ENCODE measurements at regions not wholly inside any gene's neighbourhood (a gene's known extent, or its start where the extent isn't known, plus 50 kb on each side); places are given as distances from the start of the nearest gene placed in this dataset.
"Not testable (repeated sequence)": the region's sequence is repeated elsewhere in the genome, so short reads cannot be mapped to it uniquely, and the experiment has no call there.

GRCh38 chr4:180240670-180241069, 2002.5 kb upstream of the TENM3 start:
- no peak for DNase-seq (ENCODE audit: low read depth in 2 of 2)

DNA sequence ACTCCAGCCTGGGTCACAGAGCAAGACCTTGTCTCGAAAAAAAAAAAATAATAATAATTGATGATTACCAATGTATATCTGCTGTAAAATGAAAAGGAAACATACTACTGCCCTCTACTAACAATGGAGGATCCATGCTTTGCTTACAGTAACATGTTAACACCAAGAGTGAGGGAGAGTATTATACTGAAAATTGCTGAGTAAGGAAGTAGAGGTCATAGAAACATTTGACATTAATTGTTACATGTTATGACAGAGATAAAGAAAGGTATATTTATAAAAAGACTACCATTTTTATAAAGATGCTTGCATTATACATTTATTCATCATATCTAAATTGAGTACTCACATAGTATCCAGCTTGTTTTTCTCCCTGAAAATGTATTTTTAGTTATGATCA, 1989.8 kb upstream of the TENM3 start:
- DNase-seq (ENCODE audit: low read depth in 2 of 2) = no peak

DNA sequence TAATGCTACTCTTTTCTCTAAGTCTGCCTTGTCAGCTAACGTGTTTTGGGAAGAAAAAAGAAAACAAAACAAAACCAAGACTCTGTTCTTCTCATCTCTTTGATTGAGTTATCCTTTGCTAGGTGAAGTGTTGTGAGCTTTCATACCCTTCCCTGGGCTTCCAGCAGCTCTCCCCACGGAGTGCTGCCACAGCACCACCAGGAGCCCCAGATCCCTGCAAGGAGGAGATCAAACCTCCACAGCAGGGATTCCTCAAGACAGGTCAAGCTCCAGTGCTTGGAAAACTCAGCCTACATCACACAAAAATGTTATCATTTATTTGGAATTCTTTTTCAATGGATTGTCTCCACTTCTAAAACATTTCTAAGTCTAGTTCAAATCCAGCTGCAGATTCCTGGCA, 1981.9 kb upstream of the TENM3 start:
- DNase-seq (ENCODE audit: low read depth in 2 of 2) = no peak

- DNase-seq (ENCODE audit: low read depth in 2 of 2) = no peak
Measured at GRCh38 chr4:180280076-180280475, 1963.1 kb upstream of the TENM3 start.

DNA sequence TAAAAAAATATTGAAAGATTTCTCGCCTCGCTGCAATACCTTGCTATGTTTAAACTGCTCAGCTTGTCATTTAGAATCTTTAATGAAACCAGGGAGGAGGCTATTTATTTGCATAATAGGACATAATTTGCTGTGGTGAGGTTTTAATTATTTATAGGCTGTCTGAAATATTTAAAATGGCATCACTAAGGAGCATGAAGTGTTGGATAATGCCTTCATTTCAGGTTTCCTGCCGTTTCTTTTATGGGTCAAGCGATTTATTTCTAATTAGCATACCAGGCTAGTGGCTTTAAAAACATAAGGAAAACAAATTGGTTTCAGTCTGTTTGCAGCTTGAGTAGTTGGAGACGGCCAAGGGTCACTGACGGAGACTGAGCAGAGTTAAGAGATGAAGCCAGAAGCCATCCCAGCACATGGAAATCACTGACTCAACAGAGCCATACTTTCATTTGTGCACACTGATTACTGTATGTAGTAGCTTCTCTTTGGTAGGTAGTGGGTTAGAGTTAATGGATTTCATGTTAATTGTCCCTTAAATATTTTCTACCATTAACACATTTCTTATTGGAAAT, 1962.4 kb upstream of the TENM3 start:
- no peak for DNase-seq (ENCODE audit: low read depth in 2 of 2)

GRCh38 chr4:180281724-180282123, 1961.5 kb upstream of the TENM3 start:
- DNase-seq (ENCODE audit: low read depth in 2 of 2) = no peak

- no peak for DNase-seq (ENCODE audit: low read depth in 2 of 2)
Measured at GRCh38 chr4:180284267-180284666, 1958.9 kb upstream of the TENM3 start.

DNA sequence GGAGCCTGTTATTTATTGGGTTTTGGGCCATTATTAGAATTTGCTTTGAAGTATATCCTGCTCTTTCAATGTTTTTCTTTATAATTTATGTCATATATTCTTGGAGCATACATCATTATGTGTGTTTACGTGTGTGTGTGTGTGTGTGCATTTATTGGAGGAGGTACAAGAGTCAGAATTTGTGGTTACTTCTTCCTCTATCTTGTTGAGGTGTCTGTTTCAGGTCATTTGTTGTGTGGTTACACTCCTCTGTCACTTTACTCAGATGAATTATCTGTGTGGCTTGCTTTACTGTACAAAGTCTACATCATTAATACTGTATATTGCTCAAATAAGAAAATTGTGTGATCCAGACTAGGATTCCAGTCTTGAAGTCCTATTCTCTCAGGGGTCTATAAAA, 1957.4 kb upstream of the TENM3 start:
- no peak for DNase-seq (ENCODE audit: low read depth in 2 of 2)

GRCh38 chr4:180292339-180292738, 1950.9 kb upstream of the TENM3 start:
- no peak for DNase-seq (ENCODE audit: low read depth in 2 of 2)

DNA sequence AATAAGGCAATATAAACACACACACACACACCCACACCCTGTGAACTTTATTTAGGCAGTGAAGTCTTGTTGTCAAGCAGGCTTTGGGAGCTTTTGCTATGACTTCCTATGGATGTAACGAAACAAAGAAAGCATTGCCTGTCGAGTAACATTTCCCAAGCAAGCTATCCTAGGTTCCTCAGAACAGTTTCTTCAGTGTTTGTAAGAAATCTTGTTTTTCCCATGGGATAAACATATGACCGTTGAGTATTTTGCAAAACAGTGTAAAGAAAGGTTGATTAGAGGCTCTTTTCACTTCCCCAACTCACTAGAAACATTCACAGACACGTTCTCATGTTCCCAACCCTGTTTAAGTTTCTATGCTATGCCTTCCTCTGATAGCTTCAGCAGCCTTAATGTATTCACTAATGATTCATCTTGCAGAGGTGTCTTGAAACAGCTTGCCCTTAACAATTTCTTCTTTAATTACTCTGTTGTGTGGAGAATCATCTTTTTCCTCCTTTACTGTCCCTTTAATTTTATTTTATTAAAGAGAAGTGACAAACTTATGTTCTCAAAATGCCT, 1947.1 kb upstream of the TENM3 start:
- no peak for DNase-seq (ENCODE audit: low read depth in 2 of 2)

- no peak for DNase-seq (ENCODE audit: low read depth in 2 of 2)
Measured at GRCh38 chr4:180304321-180304720, 1938.9 kb upstream of the TENM3 start.

DNA sequence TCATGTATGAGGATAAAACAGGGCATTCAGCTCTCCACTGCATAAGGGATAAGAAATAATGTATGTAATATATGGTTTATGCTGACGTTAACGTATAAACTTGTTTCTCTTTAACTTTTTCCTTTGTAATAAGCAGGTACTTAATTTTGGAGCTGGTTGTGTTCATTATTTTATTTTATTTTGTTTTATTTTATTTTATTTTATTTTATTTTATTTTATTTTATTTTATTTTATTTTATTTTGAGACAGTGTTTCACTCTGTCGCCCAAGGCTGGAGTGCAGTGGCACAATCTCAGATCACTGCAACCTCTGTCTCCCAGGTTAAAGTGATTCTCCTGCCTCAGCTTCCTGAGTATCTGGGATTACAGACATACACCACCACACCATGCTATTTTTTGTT, 1932.6 kb upstream of the TENM3 start:
- no peak for DNase-seq (ENCODE audit: low read depth in 2 of 2)

GRCh38 chr4:180314972-180315371, 1928.2 kb upstream of the TENM3 start:
- DNase-seq (ENCODE audit: low read depth in 2 of 2) = no peak

DNA sequence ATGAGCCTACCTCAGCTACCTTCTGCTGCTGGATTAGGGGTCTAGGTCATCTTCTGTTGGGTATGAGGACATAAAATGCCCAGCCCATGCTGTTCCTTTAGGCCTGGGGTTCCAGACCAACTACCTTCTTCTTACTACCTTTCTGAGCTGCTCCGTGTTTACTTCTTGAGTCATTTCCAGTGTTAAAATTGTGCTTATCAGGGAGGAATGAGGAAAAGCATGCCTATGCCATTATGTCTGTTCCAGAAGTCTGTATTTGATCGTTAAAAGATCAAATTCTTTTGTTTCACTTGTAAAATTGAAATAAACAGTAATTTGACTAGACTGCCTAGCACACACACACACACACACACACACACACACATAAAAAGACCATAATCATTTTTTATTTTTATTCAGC, 1912.7 kb upstream of the TENM3 start:
- DNase-seq (ENCODE audit: low read depth in 2 of 2) = no peak

DNA sequence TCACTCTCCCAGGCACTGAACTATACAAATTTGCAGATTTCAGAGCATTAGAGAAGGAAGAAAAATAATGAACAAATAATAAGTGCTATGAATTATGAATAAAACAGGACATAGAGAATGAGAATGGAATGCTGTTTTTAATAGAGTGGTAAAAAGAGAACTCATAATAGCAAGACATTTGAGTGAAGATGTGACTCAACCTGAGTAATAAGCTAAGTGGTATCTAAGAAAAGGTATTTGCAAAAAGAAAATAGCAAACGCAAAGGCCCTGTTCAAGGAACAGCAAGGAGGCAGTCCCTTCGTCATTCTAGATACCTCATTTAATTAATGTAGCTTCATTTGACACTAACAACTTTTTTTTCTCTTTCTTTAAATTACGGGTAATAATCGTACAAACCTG, 1910.0 kb upstream of the TENM3 start:
- no peak for DNase-seq (ENCODE audit: low read depth in 2 of 2)

- peak; percentile 55 to 56 for DNase-seq (ENCODE audit: low read depth in 2 of 2)
Measured at GRCh38 chr4:180335566-180335965, 1907.6 kb upstream of the TENM3 start.

- DNase-seq (ENCODE audit: low read depth in 2 of 2) = no peak
Measured at GRCh38 chr4:180336494-180337090, 1906.6 kb upstream of the TENM3 start.

- DNase-seq (ENCODE audit: low read depth in 2 of 2) = no peak
Measured at GRCh38 chr4:180341926-180342325, 1901.3 kb upstream of the TENM3 start.

DNA sequence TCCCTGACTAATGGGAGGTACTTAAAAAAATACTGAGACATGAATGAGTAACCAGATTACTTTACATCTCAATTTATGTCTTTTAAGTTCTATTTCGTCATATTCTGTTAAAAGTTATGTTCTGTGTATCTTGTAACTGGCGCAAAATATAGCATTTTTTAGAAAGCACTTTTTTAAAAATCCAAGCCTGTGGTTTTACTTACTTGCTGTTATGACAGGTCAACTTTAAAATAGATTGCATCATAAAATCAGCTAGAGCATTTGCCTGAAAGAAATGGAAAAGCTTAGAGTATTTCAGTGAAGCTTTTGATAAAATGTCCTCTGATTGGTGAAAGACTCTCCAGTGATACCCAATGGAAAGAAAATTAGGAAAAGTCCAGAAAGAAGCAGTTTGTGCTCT, 1892.3 kb upstream of the TENM3 start:
- DNase-seq (ENCODE audit: low read depth in 2 of 2) = peak; percentile 28 to 47

DNA sequence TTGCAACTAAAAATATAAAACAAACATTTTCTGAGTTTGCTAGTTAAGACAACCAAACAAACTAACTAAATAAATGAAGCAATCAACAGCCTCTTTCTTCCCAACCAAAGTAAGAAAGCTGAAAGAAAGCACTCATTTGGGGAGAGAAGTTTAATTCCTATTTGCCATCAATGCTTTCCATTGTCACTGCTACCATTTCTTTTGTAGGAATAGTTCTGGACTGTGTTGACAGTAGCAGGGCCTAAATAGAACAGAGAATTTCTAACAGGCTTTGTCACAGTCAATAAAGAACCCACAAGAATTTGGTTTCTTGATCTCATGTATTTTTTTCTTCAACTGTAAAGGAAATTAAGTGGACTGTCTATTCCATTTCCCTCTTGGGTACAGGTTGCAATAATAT, 1886.4 kb upstream of the TENM3 start:
- DNase-seq (ENCODE audit: low read depth in 2 of 2) = no peak

- not testable (repeated sequence) for DNase-seq (ENCODE audit: low read depth in 2 of 2)
Measured at GRCh38 chr4:180360113-180360512, 1883.1 kb upstream of the TENM3 start.

DNA sequence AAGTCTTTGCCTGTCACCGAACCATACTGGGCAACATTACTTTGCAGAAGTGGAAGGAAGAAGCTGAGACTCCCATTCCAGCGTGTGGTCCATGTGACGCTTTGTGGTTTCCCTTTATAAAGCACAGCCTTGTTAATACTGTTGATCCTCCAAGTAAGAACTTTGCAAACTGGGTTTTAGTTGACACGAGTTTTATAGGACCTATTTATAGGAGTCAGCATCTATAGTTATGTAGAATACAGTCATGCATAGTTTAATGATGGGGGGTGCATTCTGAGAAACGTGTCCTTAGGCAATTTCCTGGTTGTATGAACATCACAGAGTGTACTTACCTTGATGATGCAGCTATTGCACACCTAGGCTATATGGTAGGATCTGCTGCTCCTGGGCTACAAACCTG, 1879.4 kb upstream of the TENM3 start:
- DNase-seq (ENCODE audit: low read depth in 2 of 2) = no peak

DNA sequence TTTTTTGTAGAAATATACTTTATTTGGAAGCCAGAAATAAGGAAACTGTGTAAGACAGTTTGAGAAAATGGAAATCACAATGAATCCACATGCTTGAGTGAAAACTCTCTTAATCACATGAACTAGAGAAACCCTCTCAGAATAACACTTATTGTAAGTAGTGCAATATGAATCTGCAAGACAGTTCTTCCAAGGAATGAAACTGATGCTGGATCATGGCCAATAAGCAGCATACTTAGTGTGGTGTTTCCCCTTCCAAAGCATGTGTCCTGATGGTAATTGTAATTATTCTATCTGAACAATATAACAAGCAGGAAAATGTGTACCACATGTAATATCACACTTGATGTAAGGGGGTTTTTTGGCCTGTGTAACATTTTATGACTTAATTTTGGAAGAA, 1870.5 kb upstream of the TENM3 start:
- DNase-seq (ENCODE audit: low read depth in 2 of 2) = no peak

DNA sequence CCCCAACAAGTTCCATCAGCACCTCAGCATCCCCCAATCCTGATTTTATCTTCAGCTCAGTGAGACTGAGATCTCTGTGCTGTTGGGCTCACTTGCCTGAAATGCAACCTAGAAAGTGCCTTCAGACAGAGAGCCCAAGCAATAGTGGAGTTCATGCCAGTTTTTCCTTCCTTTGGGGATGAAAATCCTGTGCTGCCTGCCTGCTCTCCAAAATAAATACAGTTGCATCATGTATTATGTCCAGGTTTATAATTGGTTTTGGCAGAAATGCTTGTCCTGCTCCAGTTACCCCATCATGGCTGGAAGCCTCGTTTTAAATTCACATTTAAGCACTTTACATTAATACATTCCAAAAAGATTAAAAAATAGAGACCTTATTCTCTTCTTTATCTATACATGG, 1865.5 kb upstream of the TENM3 start:
- peak in 1 of 2 experiments; percentile 5 for DNase-seq (ENCODE audit: low read depth in 2 of 2)
